Ureter (tissue), 1 donor: ENCODE measurements at regions not wholly inside any gene's neighbourhood (a gene's known extent, or its start where the extent isn't known, plus 50 kb on each side); places are given as distances from the start of the nearest gene placed in this dataset.
"Not testable (repeated sequence)": the region's sequence is repeated elsewhere in the genome, so short reads cannot be mapped to it uniquely, and the experiment has no call there.

ENCODE experiments used
- DNase-seq: peaks from one replicate; pipeline ENCODE4 v3.0.0-alpha.2; 2020; ENCODE audit warnings: low spot score
- donor health status: DM: yes; HTN: yes; CAD: no.

DNA sequence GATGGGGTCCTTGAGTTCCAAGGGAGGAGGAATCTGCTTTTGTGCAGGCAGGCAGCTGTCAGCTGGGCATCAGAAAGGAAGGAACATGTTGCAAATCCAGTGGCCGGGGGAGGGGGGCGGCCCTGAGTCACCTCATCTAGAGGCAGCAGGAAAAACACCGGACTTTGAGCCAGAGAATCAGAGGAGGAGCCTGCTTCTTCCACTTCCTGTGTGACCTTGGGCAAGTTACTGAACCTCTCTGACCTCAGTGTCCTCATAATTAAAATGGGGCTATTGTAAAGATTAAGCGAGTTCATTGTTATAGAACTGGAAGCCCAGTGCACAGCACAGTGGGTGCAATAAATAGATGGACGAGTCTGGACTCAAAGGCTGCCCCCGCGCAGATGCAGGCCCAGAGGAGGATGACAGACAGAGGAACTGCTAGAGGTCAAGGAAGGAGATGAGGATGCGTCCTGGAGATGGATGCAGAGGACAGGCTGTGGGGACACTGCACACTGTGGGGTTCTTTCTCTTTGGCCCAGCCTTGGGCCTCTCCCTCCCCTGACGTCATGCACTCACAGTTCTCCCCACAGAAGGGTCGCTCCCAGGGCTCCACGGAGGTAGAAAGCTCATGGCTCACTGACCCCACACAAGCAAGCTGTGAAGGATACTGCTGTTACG lies 714.3 kb downstream of the MATN1 start:
- no peak for DNase-seq

GRCh38 chr1:30008372-30008997 lies 714.9 kb downstream of the MATN1 start:
- DNase-seq = no peak

DNA sequence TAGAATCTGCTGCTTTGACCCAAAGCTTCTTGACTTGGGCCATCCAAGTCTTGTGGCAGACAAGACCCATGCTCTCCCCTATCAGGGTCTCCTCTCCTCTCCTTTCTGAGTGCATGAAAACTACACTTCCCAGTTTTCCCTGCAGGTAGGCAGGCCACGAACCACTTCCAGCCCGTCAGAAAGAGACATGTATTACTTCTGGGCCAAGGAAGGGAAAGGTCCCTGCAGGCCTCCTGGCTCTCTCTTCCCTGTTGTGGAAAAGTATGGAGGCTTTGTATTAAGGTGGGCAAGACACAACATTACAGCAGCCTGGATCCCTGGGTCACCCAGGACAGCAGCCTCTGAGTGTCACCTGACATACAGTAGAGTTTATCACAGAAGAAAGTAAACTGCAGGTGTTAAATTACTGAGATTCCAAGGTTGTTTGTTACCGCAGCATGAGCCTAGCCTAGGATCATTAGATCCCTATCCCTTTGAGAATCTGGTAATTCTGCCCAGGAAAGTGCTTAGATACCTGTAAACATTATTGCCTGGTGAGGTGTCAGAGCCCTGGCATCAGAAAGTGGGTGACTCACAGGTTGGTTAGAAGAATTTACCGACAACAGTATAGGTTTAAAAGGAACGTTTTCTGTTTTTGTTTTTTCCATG lies 717.3 kb downstream of the MATN1 start:
- no peak for DNase-seq

DNA sequence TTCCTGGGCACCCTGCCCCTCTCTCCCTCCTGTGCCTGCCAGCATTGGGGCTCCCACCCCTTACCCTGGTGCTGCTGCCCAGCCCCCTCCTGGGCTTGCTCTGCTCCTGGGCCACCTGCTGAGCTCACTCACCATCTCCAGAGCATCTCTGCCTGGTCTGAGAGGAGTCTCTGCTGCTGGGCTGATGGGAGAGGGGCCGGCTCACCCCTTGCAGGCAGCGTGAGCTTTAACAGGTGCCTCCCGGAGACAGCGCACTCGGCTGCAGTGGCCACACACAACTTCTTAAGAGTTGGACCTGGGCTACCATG lies 721.7 kb downstream of the MATN1 start:
- DNase-seq = no peak

- DNase-seq = no peak
Observed at GRCh38 chr1:30001011-30001731, 722.2 kb downstream of the MATN1 start.

GRCh38 chr1:30000266-30000665 lies 723.1 kb downstream of the MATN1 start:
- no peak for DNase-seq

GRCh38 chr1:29999595-29999994 lies 723.8 kb downstream of the MATN1 start:
- DNase-seq = no peak

GRCh38 chr1:29998686-29999085 lies 724.7 kb downstream of the MATN1 start:
- no peak for DNase-seq

GRCh38 chr1:29997818-29998217 lies 725.6 kb downstream of the MATN1 start:
- DNase-seq = not testable (repeated sequence)

- DNase-seq = no peak
Observed at GRCh38 chr1:29993950-29994349, 729.4 kb downstream of the MATN1 start.

GRCh38 chr1:29991815-29992214 lies 731.6 kb downstream of the MATN1 start:
- no peak for DNase-seq

DNA sequence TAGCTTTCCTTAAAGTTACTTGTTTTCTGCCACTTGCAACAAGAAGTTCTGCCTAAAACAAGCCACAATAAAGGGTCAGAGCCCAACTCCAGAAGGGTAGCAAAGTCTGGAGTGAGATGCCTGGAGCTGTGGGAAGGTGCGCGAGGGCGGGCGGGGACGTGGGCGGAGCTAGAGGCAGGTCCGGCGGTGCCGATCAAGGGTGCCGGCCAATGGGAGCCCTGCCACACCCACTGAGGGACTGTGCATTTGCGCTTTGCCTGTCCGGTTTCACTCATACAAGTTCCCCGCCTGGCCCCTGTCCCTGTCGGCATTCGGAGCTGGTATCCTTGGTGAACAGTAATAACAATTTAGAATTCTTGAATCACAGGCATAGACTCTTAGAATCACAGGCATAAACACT lies 732.4 kb downstream of the MATN1 start:
- no peak for DNase-seq

GRCh38 chr1:29990304-29990703 lies 733.1 kb downstream of the MATN1 start:
- no peak for DNase-seq

GRCh38 chr1:29986986-29987385 lies 736.4 kb downstream of the MATN1 start:
- no peak for DNase-seq

DNA sequence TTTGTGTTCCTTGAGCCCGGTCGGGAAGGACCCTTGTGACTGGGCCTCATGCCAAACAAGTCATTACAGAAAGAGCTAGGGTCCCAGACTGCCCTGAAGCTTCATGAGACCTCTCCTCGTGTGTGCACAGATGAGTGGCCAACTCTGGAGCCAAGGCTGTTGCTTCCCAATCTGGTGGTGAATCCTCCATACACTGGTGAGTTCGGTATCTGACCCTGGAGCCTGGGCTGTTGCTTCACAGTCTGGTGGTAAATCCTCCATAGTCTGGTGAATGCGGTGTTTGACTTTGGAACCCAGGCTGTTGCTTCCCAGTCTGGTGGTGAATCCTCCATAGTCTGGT lies 737.8 kb downstream of the MATN1 start:
- no peak for DNase-seq

DNA sequence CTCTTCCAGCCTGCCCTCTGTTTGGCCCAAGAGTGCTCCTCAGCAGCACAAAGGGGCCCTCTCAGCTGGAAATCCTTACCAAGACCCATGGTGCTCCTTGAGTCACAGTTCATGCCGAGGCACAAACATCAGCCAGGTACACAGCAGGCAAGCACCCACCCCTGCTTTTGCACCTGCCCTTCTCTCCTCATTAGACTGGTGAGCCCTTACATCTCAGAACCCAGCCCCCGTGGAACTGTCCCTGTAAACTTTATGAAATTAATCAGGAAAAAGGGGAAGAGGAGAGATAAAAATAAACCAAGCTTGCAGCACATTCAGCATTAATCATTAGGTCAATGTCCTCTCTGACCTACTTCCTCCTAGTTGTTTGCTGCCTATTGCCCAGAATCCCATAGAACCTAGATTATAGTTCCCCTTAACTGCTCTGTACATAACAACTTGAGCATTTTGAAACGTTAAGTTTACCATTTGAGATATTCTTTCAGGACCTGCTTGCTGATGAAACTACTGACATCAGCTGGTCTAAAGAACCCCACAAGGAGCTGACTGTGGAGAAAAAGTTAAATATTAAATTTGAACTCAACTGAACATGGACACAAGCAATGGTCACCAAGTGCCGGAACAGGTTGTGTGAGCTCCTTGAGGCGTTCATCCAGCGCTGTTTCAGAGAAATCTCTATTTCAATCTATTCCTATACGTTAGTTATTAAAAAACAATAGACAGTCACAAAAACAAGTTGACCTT lies 738.4 kb downstream of the MATN1 start:
- no peak for DNase-seq

DNA sequence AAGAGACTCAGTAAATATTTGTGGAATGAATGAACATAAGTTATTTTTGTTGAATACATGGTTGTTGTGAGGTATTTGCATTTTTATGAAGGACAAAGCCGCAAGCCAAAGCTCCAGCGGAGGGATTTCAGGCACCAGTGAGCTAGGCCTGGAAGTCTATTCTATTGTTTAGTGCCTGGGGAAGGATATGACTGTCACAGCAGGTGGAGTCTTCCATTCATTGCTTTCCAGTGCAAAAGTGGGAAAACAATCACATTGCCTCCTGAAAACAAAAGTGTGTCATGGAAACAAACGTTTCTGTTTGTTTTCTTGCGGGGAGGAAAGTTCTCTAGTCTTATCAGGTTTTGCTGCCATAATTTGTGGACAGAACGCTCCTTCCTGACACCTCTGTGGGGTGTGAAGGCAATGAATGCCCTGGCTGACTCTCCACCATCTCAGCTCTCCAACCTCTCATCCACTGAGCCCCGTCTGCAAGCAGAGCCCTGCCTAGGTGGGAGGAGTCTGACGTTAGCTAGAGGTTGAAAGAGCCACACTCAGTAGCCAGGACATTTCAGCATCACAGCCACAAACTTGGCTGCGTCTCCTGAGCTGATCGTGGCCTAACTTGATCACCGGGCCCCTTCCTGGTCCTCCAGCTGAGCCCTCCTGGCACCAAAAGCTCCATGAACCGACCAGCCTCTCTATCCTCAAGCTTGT lies 739.1 kb downstream of the MATN1 start:
- no peak for DNase-seq

- DNase-seq = no peak
Observed at GRCh38 chr1:29983321-29983720, 740.1 kb downstream of the MATN1 start.

GRCh38 chr1:29981586-29982239 lies 741.7 kb downstream of the MATN1 start:
- no peak for DNase-seq

DNA sequence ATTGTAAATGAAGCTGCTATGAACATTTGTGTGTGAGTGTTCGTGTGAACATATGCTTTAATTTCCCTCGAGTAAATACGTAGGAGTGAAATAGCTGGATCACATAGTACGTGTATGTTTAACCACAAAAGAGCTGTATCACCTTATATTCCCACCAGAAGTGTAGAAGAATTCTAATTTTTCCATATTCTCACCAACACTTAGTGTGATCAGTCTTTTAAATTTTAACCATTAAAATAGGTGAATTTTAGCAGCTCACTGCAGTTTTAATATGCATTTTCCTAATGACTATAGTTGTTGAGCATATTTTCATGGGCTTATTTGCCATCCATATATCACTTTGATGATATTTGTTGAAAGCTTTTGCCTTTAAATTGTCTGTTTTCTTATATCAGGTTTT lies 741.2 kb downstream of the PTPRU start:
- DNase-seq = no peak

- DNase-seq = no peak
Observed at GRCh38 chr1:29975036-29975694, 738.8 kb downstream of the PTPRU start.
